GM10248 (cell line): ENCODE measurements at regions not wholly inside any gene's neighbourhood (a gene's known extent, or its start where the extent isn't known, plus 50 kb on each side); places are given as distances from the start of the nearest gene placed in this dataset.

ENCODE experiments used
- CTCF ChIA-PET: fragments of 300-600 bp; sonication (Branson Sonifier 250); formaldehyde crosslinking; extraction: SDS; loops from one replicate; lab custom pipeline; 2021; ENCODE audit warnings: antibody characterized with exemption; lab: Yijun Ruan, JAX
- POLR2A ChIA-PET: fragments of 350-650 bp; sonication (Branson Sonifier 250); formaldehyde crosslinking; extraction: SDS; loops from one replicate; lab custom pipeline; 2020; ENCODE audit warnings: antibody characterized with exemption; lab: Yijun Ruan, JAX
- DNase-seq: peaks from one replicate; pipeline ENCODE4 v3.0.0; 2012; ENCODE audit errors: extremely low spot score
- TF ChIP-seq, protein P1 (sequence below): IDR thresholded peaks from 2 replicates; pipeline ENCODE4 v1.5.1; 2012; ENCODE audit warnings: mild to moderate bottlenecking, low read depth; ENCODE audit errors: extremely low read depth, missing control alignments, control extremely low read depth

DNA sequence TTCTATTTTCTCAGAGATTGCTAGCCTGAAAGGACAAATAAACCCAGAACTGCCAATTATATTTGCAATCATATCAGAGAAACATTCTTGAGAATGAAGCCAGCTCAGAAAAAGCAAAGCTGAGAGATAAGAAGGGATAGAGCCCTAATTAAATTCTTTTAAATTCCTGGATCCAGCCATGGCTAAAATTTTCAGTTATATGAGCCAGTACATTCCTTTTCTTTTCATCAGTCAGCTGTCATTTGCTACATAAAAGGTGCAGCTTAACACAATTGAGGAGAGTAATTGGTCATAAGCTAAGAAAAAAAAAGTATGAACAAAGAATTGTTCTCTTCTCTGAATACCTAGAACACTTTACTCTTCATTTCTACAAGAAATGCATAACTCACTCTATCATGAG, 303.5 kb upstream of the FIGN start:
- no peak for DNase-seq
- CTCF ChIA-PET, result interaction anchor here (1.2 kb wide), 2 partner anchors 21 to 23 kb away, joined by 3 to 7 read pairs; no protein-coding TSS in a partner anchor
- POLR2A ChIA-PET, result no interaction called here
- TF ChIP-seq, protein P1, sequence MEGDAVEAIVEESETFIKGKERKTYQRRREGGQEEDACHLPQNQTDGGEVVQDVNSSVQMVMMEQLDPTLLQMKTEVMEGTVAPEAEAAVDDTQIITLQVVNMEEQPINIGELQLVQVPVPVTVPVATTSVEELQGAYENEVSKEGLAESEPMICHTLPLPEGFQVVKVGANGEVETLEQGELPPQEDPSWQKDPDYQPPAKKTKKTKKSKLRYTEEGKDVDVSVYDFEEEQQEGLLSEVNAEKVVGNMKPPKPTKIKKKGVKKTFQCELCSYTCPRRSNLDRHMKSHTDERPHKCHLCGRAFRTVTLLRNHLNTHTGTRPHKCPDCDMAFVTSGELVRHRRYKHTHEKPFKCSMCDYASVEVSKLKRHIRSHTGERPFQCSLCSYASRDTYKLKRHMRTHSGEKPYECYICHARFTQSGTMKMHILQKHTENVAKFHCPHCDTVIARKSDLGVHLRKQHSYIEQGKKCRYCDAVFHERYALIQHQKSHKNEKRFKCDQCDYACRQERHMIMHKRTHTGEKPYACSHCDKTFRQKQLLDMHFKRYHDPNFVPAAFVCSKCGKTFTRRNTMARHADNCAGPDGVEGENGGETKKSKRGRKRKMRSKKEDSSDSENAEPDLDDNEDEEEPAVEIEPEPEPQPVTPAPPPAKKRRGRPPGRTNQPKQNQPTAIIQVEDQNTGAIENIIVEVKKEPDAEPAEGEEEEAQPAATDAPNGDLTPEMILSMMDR, result no peak

DNA sequence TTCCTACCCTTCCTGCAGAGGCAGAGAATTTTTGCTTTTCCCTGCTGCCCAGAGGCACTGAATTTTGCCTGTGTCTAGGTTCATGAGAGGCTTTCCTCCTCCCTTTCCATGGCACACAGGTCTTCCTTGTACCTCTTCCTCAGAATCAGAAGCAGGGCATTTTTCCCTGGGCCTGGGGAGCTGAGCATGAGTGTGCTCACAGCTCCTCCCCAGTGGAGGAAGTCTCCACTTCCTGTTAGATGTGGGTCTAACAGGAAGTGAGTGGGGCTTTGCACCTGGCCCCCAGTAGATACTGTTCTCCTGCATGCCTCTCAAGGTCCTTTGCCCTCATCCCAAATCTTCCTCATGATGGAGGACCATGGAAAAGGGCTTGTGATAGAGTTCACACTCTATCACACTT, 297.2 kb upstream of the FIGN start:
- DNase-seq, result no peak
- TF ChIP-seq, protein P1, result no peak
- CTCF ChIA-PET, result interaction anchor here (1.0 to 3.9 kb wide), 2 partner anchors 9 to 57 kb away, joined by 3 to 13 read pairs; no protein-coding TSS in a partner anchor
- POLR2A ChIA-PET, result no interaction called here

DNA sequence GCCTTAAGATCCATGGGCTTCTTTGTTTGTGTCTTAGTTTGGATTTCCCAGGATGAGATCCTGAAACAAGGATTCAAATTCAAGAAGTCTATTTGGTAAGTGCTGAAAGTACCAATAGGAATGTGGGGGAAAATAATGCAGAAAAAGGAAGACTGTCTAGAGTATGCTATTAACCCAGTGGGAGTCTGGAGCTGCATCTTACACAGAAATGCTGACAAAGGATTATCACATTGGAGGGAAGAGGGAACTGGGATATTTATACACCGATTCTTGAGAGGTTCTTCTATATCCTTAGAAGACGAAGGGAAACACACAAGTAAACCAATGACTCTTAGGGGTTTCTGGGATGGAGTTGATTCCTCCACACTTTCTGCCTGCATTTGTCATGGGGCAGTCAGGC, 294.8 kb upstream of the FIGN start:
- ChIA-PET POLR2A (no interaction called here), CTCF (interaction anchor here (1.1 kb wide), 1 partner anchor 16 kb away, joined by 4 read pairs; no protein-coding TSS in a partner anchor)
- TF ChIP-seq, protein P1, result no peak
- no peak for DNase-seq

DNA sequence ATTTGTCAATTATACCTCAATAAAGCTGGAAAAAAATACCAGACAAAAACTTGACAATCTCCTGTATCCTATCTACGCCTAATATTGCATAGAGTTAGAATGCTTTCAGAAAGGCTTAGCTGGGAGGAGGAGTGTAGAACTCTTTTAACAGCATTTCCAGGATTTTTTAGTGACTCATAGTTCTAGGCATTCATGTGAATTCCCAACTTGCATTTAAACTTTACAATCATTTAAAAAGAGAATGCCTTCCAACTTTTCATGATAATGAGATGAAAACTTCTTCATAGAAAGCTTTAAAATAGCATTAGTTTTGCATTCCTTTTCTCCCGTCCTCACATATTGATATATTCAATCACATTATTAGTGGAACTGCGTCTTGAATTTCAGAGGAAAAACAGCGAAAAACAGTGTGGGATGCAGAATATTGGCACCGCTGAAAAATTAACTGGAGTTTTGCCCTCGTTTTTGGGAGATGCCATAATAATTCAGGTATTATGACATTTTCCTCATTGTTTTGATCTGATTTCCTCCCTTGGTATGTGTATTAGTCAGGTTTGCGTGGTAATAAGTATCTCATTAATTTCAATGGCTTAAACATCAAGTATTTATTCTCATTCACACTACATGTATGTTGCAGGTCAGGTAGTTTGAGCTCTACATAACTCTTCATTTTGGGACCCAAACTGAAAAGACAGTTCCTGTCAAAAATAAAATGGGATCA, 293.2 kb upstream of the FIGN start:
- CTCF ChIA-PET, result no interaction called here
- TF ChIP-seq, protein P1, result no peak
- DNase-seq, result no peak
- POLR2A ChIA-PET, result no interaction called here

DNA sequence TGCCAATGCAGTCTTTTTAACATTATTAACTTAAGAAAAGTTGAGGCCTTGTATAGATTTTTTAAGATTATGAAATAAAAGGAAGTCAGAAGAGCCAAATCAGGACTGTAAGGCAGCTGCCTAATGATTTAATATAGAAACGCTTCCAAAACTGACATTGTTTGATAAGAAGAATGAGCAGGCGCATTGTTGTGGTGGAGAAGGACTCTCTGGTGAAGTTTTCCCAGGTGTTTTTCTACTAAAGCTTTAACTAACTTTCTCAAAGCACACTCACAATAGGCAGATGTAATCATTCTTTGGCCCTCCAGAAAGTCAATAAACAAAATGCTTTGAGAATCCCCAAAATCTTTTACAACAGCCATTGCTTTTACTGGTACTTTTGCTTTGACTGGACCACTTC, 288.6 kb upstream of the FIGN start:
- TF ChIP-seq, protein P1, result no peak
- DNase-seq, result no peak
- POLR2A ChIA-PET, result no interaction called here
- CTCF ChIA-PET, result interaction anchor here (3.0 kb wide), 1 partner anchor 9 kb away, joined by 13 read pairs; no protein-coding TSS in a partner anchor

DNA sequence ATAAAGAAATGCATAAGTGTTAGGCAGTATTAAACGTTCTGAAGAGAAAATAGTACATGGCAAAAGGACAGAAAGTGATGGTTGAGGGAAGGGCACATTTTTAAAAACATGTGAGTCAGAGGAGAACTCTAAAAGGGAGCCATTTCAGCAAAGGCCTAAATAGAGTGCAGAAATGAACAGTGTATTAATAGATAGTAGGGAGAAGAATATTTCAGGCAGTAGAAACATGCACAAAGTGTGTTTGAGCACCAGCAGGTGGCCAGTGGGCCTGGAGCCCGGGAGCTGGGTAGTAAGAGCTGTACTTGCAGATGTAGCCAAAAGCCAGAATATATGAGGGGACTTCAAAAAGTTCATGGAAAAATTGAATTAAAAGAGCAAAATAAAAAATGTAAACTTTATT, 288.1 kb upstream of the FIGN start:
- CTCF ChIA-PET, result interaction anchor here (3.0 kb wide), 1 partner anchor 10 kb away, joined by 13 read pairs; no protein-coding TSS in a partner anchor
- DNase-seq, result no peak
- POLR2A ChIA-PET, result no interaction called here
- TF ChIP-seq, protein P1, result no peak
